Ovary (tissue), 3 donors: ENCODE measurements at regions not wholly inside any gene's neighbourhood (a gene's known extent, or its start where the extent isn't known, plus 50 kb on each side); places are given as distances from the start of the nearest gene placed in this dataset.

Source experiments
- EP300 ChIP-seq: sonication (generic); formaldehyde crosslinking; IDR thresholded peaks from one replicate; pipeline ENCODE4 v1.6.1; 2017; ENCODE audit warnings: antibody characterized with exemption
- POLR2A ChIP-seq: fragments of 450-650 bp; IDR thresholded peaks from one replicate; pipeline ENCODE4 v1.6.1; 2017; ENCODE audit warnings: antibody characterized with exemption, mild to moderate bottlenecking, moderate library complexity
- TF ChIP-seq, protein P1 (sequence below), 3 donors: fragments of 450-650 bp in 2 of 3; fragments of 200-600 bp in 1 of 3; IDR thresholded peaks; one replicate each; pipeline versions ENCODE4 v1.5.1 to v1.8.0; 2016 to 2022; ENCODE audit warnings: antibody characterized with exemption in 3 of 3, mild to moderate bottlenecking in 1 of 3
- donor health status: DM: no; HTN: no; CAD: no.

DNA sequence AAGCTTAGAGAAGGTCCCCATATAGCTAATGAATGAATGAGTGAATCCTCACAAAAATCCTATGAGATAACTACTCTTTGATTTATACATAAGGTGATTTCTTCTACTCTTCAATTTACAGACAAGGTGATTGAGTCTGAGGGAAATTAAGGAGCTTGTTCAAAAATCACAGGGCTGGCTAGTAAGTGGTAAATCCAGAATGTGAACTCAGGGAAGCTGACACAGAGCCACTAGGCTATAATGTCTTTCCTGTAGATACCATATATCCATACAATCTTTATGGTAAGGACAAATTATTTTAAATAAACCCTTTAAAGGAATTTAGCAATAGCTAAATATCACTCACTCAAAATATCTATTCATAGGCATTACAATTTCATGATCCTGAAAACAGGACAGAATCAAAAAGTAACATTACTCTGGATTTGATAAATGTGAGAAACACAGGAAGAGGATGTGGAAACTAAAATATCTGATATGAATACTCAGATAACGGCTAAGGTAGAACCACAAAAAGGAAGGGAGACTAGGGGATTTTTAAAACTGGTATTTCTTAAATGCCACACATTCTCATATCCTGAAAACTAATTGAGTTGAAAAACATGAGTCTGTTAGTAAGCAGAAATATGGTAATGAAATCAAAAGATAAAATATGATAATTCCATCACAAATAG, 108.2 kb downstream of the NBPF12 start:
- TF ChIP-seq POLR2A (no peak), EP300 (no peak)
- TF ChIP-seq, protein P1, sequence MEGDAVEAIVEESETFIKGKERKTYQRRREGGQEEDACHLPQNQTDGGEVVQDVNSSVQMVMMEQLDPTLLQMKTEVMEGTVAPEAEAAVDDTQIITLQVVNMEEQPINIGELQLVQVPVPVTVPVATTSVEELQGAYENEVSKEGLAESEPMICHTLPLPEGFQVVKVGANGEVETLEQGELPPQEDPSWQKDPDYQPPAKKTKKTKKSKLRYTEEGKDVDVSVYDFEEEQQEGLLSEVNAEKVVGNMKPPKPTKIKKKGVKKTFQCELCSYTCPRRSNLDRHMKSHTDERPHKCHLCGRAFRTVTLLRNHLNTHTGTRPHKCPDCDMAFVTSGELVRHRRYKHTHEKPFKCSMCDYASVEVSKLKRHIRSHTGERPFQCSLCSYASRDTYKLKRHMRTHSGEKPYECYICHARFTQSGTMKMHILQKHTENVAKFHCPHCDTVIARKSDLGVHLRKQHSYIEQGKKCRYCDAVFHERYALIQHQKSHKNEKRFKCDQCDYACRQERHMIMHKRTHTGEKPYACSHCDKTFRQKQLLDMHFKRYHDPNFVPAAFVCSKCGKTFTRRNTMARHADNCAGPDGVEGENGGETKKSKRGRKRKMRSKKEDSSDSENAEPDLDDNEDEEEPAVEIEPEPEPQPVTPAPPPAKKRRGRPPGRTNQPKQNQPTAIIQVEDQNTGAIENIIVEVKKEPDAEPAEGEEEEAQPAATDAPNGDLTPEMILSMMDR (IDR thresholded peaks at IDR 0.05): no peak
